Glomerular visceral epithelial cell (primary cell): ENCODE measurements at regions not wholly inside any gene's neighbourhood (a gene's known extent, or its start where the extent isn't known, plus 50 kb on each side); places are given as distances from the start of the nearest gene placed in this dataset.

Experiments used
- DNase-seq: peaks from one replicate; pipeline ENCODE4 v3.0.0-alpha.2; 2016; ENCODE audit errors: extremely low spot score

GRCh38 chr20:50258790-50259483 is 68.3 kb downstream of the CEBPB start:
- no peak for DNase-seq

- no peak for DNase-seq
Measured at GRCh38 chr20:50259705-50260478, 69.3 kb downstream of the CEBPB start.

DNA sequence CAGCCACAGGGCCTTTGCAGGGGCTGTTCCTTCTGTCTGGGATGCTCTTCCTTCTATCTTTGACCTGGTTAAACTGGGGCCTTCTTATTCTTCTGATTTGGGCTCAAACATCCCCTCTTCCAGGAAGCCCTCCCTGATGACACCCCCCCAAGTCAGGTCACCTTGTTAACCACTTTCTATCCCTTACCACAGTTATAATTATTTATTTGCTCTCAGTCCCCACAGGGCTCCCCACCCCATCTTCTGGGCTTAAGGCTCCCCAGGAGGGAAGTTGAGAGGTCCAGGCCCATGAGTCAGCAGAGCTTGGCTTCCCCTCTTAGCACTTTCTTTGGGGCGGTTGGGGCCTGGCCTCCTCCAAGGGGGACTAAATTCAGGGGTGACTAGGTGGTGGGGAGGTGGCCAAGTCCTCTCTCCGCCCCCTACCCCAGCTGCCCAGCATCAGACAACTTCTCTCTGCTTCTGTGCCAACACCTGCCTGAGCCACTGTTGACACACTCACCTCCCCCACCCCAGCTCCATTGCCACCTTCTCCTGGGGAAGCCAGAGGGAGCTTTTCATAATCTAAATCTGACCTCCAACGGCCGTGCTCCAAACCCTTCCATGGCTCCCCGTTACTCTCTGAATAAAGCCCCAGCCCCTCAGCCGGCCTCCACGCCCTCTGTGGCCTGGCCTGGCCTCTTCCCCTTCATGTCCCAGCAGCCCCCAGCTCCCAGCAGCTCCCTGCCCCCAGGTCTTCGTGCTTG is 70.0 kb downstream of the CEBPB start:
- DNase-seq = no peak

GRCh38 chr20:50261471-50262212 is 71.0 kb downstream of the CEBPB start:
- no peak for DNase-seq

GRCh38 chr20:50263831-50264230 is 73.2 kb downstream of the CEBPB start:
- no peak for DNase-seq

GRCh38 chr20:50264534-50265145 is 74.0 kb downstream of the CEBPB start:
- DNase-seq = no peak

GRCh38 chr20:50265245-50265946 is 74.8 kb downstream of the CEBPB start:
- no peak for DNase-seq

DNA sequence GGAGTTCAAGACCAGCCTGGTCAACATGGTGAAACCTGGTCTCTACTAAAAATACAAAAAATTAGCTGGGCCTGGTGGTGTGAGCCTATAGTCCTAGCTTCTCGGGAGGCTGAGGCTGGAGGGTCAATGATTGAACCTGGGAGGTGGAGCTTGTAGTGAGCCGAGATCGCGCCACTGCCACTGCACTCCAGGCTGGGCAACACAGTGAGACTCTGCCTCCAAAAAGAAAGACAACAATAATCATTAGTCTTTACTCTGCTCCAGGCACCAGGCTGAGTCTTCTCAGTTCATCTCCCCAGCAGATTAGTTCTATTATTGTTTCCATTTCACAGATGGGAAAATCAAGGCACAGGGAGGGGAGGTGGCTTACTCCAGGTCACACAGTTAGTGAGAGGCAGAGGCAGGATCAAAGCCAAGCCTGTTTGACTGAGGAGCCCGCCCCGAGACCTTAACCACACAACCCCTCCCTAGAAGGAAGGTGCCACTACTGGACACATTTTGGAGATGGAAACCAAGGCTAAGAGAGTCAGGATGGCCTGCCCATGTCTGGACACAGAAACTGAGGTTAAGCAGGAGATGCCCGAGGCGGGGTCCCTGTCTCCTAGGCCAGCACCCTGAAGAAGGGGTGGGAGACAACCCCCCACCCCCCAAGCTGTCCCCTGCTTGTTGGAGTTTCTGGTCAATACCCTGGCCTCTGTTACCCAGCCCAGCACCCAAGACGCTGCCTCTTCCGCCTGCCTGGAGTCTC is 75.8 kb downstream of the CEBPB start:
- no peak for DNase-seq

DNA sequence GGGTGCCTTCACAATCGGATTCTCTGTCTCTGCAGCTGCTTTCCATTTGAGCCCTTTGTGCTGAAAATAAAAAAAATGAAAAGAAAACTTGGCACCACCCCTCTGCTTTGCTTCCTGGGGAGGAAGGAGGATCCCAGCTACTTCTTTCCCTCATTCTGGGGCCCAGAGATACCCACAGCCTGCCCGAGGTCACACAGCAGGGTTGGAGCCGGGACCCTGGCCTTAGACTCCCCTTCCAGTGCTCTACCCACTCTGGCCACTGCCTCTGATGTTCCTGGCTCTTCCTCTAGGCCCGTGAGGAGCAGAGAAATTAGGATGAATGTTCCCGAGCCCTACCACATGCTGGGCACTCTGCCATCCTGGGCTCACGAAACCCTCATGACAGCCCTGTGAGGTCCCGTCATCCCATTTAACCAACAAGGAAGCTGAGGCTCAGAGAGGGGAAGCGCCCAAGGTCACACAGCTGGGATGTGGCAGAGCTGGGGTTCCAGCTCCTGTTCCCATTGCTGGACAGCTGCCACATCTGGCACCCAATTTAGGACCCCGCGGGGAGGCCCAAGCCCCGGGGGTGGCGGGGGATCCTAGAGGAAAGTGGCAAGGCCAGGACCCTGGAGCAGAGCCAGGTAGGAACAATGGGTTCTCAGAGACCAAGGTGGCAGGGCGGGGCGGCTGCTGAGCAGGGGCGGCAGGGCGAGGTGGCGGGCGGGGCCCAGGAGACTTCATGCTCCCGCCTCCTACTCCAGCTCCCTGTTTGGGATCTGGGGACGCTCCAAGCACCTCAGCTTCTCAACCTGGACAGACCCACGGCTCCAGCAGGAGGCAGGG is 76.6 kb downstream of the CEBPB start:
- DNase-seq = no peak

DNA sequence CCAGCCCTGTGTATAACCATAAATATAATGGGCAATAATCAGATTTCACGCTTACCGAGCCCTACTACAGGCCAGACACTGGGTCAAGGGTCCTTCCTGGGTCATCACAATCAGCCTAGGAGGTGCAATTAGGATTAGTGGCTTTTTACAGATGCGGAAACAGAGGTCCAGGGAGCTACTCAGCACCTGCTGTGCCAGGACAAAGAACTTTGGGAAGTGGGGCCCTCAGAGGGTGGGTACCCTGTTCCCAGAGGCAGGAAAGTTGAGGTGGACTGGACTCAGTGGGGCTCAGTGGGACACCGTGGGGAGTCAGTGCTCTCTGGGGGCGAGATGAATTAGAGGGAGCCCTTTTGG is 77.2 kb downstream of the CEBPB start:
- DNase-seq = no peak

GRCh38 chr20:50269091-50270033 is 78.7 kb downstream of the CEBPB start:
- DNase-seq = no peak

DNA sequence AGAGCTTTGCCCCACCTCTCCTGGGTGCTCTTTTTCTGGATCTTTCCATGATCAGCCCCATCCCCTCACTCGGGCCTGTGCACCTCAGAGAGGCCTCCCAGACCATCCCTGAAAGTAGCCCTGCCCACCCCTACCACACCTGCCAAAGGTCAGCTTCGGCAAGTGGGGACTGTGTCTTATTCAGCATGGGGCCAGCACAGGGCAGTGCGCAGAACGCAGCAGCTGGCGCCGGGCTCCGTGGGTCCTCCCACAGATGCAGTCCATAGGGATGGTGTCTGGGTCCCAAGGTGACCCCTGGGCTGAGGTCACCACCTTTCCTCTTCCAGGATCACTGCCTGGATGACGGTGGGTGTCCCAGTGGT is 79.4 kb downstream of the CEBPB start:
- no peak for DNase-seq

- no peak for DNase-seq
Measured at GRCh38 chr20:50270569-50270968, 79.9 kb downstream of the CEBPB start.

DNA sequence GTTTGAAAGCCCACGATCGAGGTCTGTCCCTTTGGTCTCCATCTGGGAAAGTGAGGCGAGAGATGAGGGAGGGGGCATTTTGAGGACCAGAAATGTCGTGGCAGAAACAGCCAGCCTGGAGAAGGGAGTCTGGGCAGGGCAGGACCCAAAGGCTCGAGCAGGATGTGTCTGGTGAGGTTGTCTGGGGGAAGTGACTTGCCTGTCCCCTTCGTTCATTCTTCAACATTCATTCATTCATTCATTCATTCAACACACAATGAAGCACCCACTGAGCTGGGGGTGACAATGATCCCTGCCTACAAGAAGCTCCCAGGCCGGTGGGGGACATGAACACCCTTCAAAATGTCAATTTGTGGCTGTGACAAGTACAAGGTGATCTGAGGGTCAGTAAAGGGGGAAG is 80.5 kb downstream of the CEBPB start:
- DNase-seq = no peak

DNA sequence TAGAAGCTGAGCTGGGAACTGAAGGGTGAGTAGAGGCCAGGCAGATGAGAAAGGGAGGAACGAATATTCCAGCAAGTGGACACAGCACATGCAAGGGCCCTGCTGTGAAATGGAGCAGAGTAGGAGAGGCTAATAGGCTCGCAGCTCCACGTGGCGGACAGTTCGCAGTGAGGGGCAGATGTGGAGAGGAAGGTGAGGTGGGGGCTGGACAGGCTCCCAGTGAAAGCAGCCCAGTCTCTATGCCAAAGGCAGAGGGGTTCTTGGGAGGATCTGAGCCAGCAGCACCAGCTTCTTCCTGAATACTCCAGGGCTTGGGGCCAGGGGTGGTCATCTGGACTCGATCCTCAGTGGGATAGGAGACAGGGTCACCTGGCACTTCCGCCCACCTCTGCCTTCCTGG is 81.0 kb downstream of the CEBPB start:
- DNase-seq = no peak

DNA sequence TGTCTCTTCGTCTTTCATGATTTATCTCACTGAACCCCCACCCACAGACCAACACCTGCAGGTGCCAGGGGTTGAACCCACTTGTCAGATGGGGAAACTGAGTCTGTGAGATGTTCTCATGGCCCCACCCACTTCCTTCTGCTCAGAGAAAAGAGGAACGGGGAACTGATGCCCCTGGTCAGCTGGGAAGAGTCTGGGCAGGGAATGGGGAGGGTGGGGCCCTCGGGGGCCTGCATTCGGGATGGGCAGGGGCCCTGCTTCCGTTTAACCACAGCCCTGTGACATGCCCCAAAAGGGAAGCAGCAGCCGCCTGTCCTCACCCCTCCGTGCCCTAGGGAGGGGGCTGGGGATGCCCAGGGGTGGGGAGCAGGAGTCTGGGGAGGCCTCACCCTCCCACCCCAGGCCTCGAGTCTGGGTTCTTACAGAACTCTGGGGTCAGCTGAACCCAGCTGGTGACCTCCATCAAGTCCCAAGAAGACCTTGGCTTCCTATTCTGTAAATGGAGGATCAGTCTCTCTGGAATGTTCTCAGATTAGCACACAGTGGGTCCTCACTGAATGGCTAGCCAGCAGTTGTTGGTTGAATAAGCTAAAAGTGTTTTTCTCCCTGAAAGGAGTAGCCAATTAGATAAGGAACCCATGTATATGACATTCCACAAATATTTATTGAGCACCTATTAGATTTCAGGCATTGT is 81.5 kb downstream of the CEBPB start:
- no peak for DNase-seq

DNA sequence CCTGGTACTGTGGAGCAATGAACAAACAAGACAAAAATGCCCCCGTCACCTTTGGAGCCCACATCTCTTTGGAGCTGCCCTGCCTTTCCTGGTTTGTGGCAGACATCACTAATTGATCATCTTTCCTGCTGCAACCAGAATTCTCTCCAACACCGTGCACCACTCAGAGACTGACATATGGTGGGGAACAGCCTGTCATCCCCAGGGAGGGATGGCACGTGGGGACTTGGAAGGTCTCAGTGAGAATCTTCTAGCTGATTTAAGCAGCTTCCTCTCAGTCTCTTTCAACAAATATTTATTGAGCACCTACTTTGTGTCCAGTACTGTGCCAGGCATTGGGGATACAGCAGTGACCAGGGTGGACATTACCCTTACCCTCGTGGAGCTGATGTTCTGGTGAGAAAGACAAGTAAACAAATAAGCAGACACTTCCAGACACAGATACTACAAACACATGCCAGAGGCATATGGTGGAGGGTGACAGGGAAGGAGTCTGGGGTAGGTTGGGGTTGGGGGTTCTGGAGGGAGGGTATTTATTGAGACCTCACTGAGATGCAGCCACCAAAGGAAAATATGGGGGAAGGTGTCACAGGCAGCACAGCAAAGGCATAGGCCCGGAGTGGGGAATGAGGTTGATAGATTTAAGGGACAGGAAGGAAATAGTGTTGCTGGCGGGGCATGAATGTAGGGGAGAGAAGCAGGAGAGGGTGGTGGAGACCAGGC is 82.3 kb downstream of the CEBPB start:
- DNase-seq = no peak
